IgD-negative memory B cell (primary cell): ENCODE measurements at regions not wholly inside any gene's neighbourhood (a gene's known extent, or its start where the extent isn't known, plus 50 kb on each side); places are given as distances from the start of the nearest gene placed in this dataset.
"Not testable (repeated sequence)": the region's sequence is repeated elsewhere in the genome, so short reads cannot be mapped to it uniquely, and the experiment has no call there.

Source experiments
- H3K27ac Mint-ChIP-seq, 3 donors: one replicate each; pipeline ENCODE4 v1.8.0; 2020 to 2022; ENCODE audit warnings: mild to moderate bottlenecking in 3 of 3, mixed read lengths in 3 of 3, moderate library complexity in 1 of 3
- H3K27me3 Mint-ChIP-seq: one replicate; pipeline ENCODE4 v1.8.0; 2021; ENCODE audit warnings: mixed read lengths
- H3K36me3 Mint-ChIP-seq: one replicate; pipeline ENCODE4 v1.8.0; 2020; ENCODE audit warnings: mild to moderate bottlenecking, mixed read lengths
- H3K4me1 Mint-ChIP-seq, 3 donors: one replicate each; pipeline ENCODE4 v1.8.0; 2020 to 2022; ENCODE audit warnings: mixed read lengths in 3 of 3, mild to moderate bottlenecking in 1 of 3
- H3K4me3 Mint-ChIP-seq, 4 donors: one replicate each; pipeline ENCODE4 v1.8.0; 2020 to 2022; ENCODE audit warnings: mild to moderate bottlenecking in 4 of 4, mixed read lengths in 4 of 4, moderate library complexity in 3 of 4
- H3K9me3 Mint-ChIP-seq, 3 donors: one replicate each; pipeline ENCODE4 v1.8.0; 2020 to 2021; ENCODE audit warnings: mixed read lengths in 3 of 3, mild to moderate bottlenecking in 1 of 3

- not testable (repeated sequence) for H3K36me3 Mint-ChIP-seq, H3K27me3 Mint-ChIP-seq, H3K9me3 Mint-ChIP-seq, H3K4me1 Mint-ChIP-seq
- H3K4me3 Mint-ChIP-seq, result peak overlapping the region; percentile 35 to 88 (median 78)
- peak overlapping the region in 2 of 3 donors; percentile 88 for H3K27ac Mint-ChIP-seq
Measured at GRCh38 chrX:95165-95564, 186.0 kb upstream of the PLCXD1 start.
